ENCODE measurements at regions not wholly inside any gene's neighbourhood (a gene's known extent, or its start where the extent isn't known, plus 50 kb on each side); places are given as distances from the start of the nearest gene placed in this dataset.

- 87% methylated on average over 3 of the region's 4 CpGs for WGBS (ENCODE audit: insufficient coverage)
- H3K9me3 ChIP-seq (ENCODE audit: control insufficient read depth, insufficient read depth, low read length), result no peaks in the 10 kb centered on the region
- H3K27ac ChIP-seq (ENCODE audit: low read length), result no peak overlapping the region
- Mint-ChIP-seq H3K9me3 (peaks cover 7 to 8% of the 10 kb centered on the region in 2 donors), H3K4me3 (no peak overlapping the region), H3K4me1 (no peaks in the 10 kb centered on the region), H3K27ac (no peak overlapping the region), H3K36me3 (no peaks in the 10 kb centered on the region), H3K27me3 (ENCODE audit: low read depth in 2 of 2) (no peaks in the 10 kb centered on the region)
- ATAC-seq (no peak), DNase-seq (no peak)
- H3K36me3 ChIP-seq (ENCODE audit: control insufficient read depth, insufficient read depth, low read length), result no peaks in the 10 kb centered on the region
- H3K27me3 ChIP-seq (ENCODE audit: control insufficient read depth, insufficient read depth, low read length), result no peaks in the 10 kb centered on the region
- no peak overlapping the region for H3K4me3 ChIP-seq (ENCODE audit: low read length)
- intact Hi-C loops (cut with micrococcal nuclease), result no loop called here
- TF ChIP-seq, protein P1, sequence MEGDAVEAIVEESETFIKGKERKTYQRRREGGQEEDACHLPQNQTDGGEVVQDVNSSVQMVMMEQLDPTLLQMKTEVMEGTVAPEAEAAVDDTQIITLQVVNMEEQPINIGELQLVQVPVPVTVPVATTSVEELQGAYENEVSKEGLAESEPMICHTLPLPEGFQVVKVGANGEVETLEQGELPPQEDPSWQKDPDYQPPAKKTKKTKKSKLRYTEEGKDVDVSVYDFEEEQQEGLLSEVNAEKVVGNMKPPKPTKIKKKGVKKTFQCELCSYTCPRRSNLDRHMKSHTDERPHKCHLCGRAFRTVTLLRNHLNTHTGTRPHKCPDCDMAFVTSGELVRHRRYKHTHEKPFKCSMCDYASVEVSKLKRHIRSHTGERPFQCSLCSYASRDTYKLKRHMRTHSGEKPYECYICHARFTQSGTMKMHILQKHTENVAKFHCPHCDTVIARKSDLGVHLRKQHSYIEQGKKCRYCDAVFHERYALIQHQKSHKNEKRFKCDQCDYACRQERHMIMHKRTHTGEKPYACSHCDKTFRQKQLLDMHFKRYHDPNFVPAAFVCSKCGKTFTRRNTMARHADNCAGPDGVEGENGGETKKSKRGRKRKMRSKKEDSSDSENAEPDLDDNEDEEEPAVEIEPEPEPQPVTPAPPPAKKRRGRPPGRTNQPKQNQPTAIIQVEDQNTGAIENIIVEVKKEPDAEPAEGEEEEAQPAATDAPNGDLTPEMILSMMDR (IDR thresholded peaks at IDR 0.05), result no peak
- no peaks in the 10 kb centered on the region for H3K4me1 ChIP-seq (ENCODE audit: control insufficient read depth, insufficient read depth, low read length)
Observed at GRCh38 chr12:85369365-85370154, 89.5 kb downstream of the ALX1 start.

GRCh38 chr12:85373045-85373444, 93.0 kb downstream of the ALX1 start:
- H3K4me1 ChIP-seq (ENCODE audit: control insufficient read depth, insufficient read depth, low read length), result no peaks in the 10 kb centered on the region
- TF ChIP-seq, protein P1 (IDR thresholded peaks at IDR 0.05), result no peak
- Mint-ChIP-seq H3K27ac (no peak overlapping the region), H3K36me3 (no peaks in the 10 kb centered on the region), H3K4me1 (no peaks in the 10 kb centered on the region), H3K9me3 (peaks cover 4 to 6% of the 10 kb centered on the region in 2 donors), H3K27me3 (ENCODE audit: low read depth in 2 of 2) (no peaks in the 10 kb centered on the region), H3K4me3 (no peak overlapping the region)
- H3K27me3 ChIP-seq (ENCODE audit: control insufficient read depth, insufficient read depth, low read length), result no peaks in the 10 kb centered on the region
- no peak overlapping the region for H3K4me3 ChIP-seq (ENCODE audit: low read length)
- no peak for ATAC-seq
- H3K27ac ChIP-seq (ENCODE audit: low read length), result no peak overlapping the region
- 100% methylated on average over 2 of the region's 4 CpGs for WGBS (ENCODE audit: insufficient coverage)
- intact Hi-C loops (cut with micrococcal nuclease), result no loop called here
- H3K9me3 ChIP-seq (ENCODE audit: control insufficient read depth, insufficient read depth, low read length), result no peaks in the 10 kb centered on the region
- no peaks in the 10 kb centered on the region for H3K36me3 ChIP-seq (ENCODE audit: control insufficient read depth, insufficient read depth, low read length)
- no peak for DNase-seq

DNA sequence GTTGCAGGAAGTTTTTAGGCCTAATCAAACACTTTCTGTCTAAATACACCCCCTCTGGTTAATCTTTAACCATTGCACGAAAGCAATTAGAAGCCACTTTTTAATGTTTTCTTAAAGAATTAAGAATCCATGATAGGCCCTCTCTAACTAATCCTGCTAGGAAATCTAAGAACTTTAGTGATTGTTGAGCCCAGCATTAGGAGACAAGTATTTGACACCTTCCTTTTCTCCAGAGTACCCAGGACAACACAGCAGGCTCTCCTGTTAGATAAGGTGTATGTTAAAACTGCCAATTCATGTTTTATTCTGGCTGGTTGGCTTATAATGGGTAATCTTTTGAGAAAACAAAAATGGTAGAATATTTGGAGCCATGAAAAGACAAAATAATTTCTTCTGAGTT, 95.0 kb downstream of the ALX1 start:
- DNase-seq (no peak), ATAC-seq (no peak)
- intact Hi-C loops (cut with micrococcal nuclease), result no loop called here
- WGBS (ENCODE audit: insufficient coverage), result 71% methylated on average over 1 of the region's 1 CpG
- H3K27me3 ChIP-seq (ENCODE audit: control insufficient read depth, insufficient read depth, low read length), result no peaks in the 10 kb centered on the region
- no peak overlapping the region for H3K27ac ChIP-seq (ENCODE audit: low read length)
- H3K4me3 Mint-ChIP-seq, result no peak overlapping the region
- no peak overlapping the region for H3K27ac Mint-ChIP-seq
- no peaks in the 10 kb centered on the region for H3K4me1 ChIP-seq (ENCODE audit: control insufficient read depth, insufficient read depth, low read length)
- H3K36me3 Mint-ChIP-seq, result no peaks in the 10 kb centered on the region
- H3K4me3 ChIP-seq (ENCODE audit: low read length), result no peak overlapping the region
- peaks cover 4 to 6% of the 10 kb centered on the region in 2 donors for H3K9me3 Mint-ChIP-seq
- H3K9me3 ChIP-seq (ENCODE audit: control insufficient read depth, insufficient read depth, low read length), result no peaks in the 10 kb centered on the region
- no peaks in the 10 kb centered on the region for H3K4me1 Mint-ChIP-seq
- no peaks in the 10 kb centered on the region for H3K27me3 Mint-ChIP-seq (ENCODE audit: low read depth in 2 of 2)
- TF ChIP-seq, protein P1 (IDR thresholded peaks at IDR 0.05), result no peak
- no peaks in the 10 kb centered on the region for H3K36me3 ChIP-seq (ENCODE audit: control insufficient read depth, insufficient read depth, low read length)

GRCh38 chr12:85385406-85385805, 105.4 kb downstream of the ALX1 start:
- H3K4me1 Mint-ChIP-seq, result no peaks in the 10 kb centered on the region
- H3K9me3 Mint-ChIP-seq, result peaks cover 0 to 5% of the 10 kb centered on the region in 2 donors
- no peak overlapping the region for H3K4me3 Mint-ChIP-seq
- H3K27me3 Mint-ChIP-seq (ENCODE audit: low read depth in 2 of 2), result peaks cover 0 to 3% of the 10 kb centered on the region in 2 donors
- Histone ChIP-seq H3K27ac (ENCODE audit: low read length) (no peak overlapping the region), H3K9me3 (ENCODE audit: control insufficient read depth, insufficient read depth, low read length) (no peaks in the 10 kb centered on the region), H3K4me3 (ENCODE audit: low read length) (no peak overlapping the region), H3K27me3 (ENCODE audit: control insufficient read depth, insufficient read depth, low read length) (no peaks in the 10 kb centered on the region), H3K36me3 (ENCODE audit: control insufficient read depth, insufficient read depth, low read length) (no peaks in the 10 kb centered on the region), H3K4me1 (ENCODE audit: control insufficient read depth, insufficient read depth, low read length) (no peaks in the 10 kb centered on the region)
- ATAC-seq (no peak), DNase-seq (no peak)
- intact Hi-C loops (cut with micrococcal nuclease), result no loop called here
- H3K36me3 Mint-ChIP-seq, result no peaks in the 10 kb centered on the region
- TF ChIP-seq, protein P1 (IDR thresholded peaks at IDR 0.05), result no peak
- H3K27ac Mint-ChIP-seq, result no peak overlapping the region
